Cardiac muscle cell (in vitro differentiated cells and primary cell): ENCODE measurements at regions not wholly inside any gene's neighbourhood (a gene's known extent, or its start where the extent isn't known, plus 50 kb on each side); places are given as distances from the start of the nearest gene placed in this dataset.

Source experiments
- DNase-seq, 2 donors: peaks; one replicate each; pipeline versions ENCODE4 v3.0.0 to v3.0.0-alpha.2; 2010 to 2017; ENCODE audit warnings: low read depth in 1 of 2, low spot score in 1 of 2
- H3K27ac ChIP-seq: fragments of 200-600 bp; sonication (generic); 2 replicates; pipeline ENCODE4 v1.5.1; 2016
- H3K27me3 ChIP-seq: fragments of 200-600 bp; sonication (generic); 2 replicates; pipeline ENCODE4 v1.6.0; 2016; ENCODE audit warnings: control low read depth
- H3K36me3 ChIP-seq: fragments of 200-600 bp; sonication (generic); 2 replicates; pipeline ENCODE4 v1.5.1; 2016; ENCODE audit warnings: control low read depth
- H3K4me1 ChIP-seq: fragments of 200-600 bp; sonication (generic); 2 replicates; pipeline ENCODE4 v1.8.1; 2017; ENCODE audit warnings: low read depth, mild to moderate bottlenecking, mixed run types
- H3K4me3 ChIP-seq: fragments of 200-600 bp; sonication (generic); 2 replicates; pipeline ENCODE4 v1.5.1; 2016; ENCODE audit warnings: mild to moderate bottlenecking
- H3K9me3 ChIP-seq: fragments of 200-600 bp; sonication (generic); 2 replicates; pipeline ENCODE4 v1.5.1; 2017; ENCODE audit warnings: low read depth, mild to moderate bottlenecking, control low read depth
- CTCF ChIP-seq: IDR thresholded peaks from 2 replicates; pipeline ENCODE4 v1.5.1; 2012; ENCODE audit warnings: low read depth, mild to moderate bottlenecking, low read length

- no peak for DNase-seq
- Histone ChIP-seq H3K4me1 (no peaks in the 10 kb centered on the region), H3K9me3 (no peaks in the 10 kb centered on the region), H3K36me3 (no peaks in the 10 kb centered on the region), H3K4me3 (no peak overlapping the region), H3K27ac (no peak overlapping the region), H3K27me3 (no peaks in the 10 kb centered on the region)
- TF ChIP-seq CTCF, result no peak
Observed at GRCh38 chr2:10223471-10223870, 79.2 kb upstream of the HPCAL1 start.

GRCh38 chr2:10223932-10224720, 78.6 kb upstream of the HPCAL1 start:
- Histone ChIP-seq H3K9me3 (no peaks in the 10 kb centered on the region), H3K27me3 (no peaks in the 10 kb centered on the region), H3K4me1 (no peaks in the 10 kb centered on the region), H3K36me3 (no peaks in the 10 kb centered on the region), H3K4me3 (no peak overlapping the region), H3K27ac (no peak overlapping the region)
- TF ChIP-seq CTCF, result no peak
- no peak for DNase-seq

- Histone ChIP-seq H3K27me3 (no peaks in the 10 kb centered on the region), H3K9me3 (no peaks in the 10 kb centered on the region), H3K4me1 (no peaks in the 10 kb centered on the region), H3K4me3 (no peak overlapping the region), H3K36me3 (no peaks in the 10 kb centered on the region), H3K27ac (no peak overlapping the region)
- no peak for DNase-seq
- no peak for TF ChIP-seq CTCF
Observed at GRCh38 chr2:10224734-10225133, 78.0 kb upstream of the HPCAL1 start.

- Histone ChIP-seq H3K27me3 (no peaks in the 10 kb centered on the region), H3K36me3 (no peaks in the 10 kb centered on the region), H3K4me3 (no peak overlapping the region), H3K27ac (no peak overlapping the region), H3K4me1 (no peaks in the 10 kb centered on the region), H3K9me3 (no peaks in the 10 kb centered on the region)
- DNase-seq, result no peak
- no peak for TF ChIP-seq CTCF
Observed at GRCh38 chr2:10225291-10226037, 77.2 kb upstream of the HPCAL1 start.

GRCh38 chr2:10226038-10226724, 76.5 kb upstream of the HPCAL1 start:
- Histone ChIP-seq H3K4me3 (no peak overlapping the region), H3K9me3 (no peaks in the 10 kb centered on the region), H3K4me1 (no peaks in the 10 kb centered on the region), H3K36me3 (no peaks in the 10 kb centered on the region), H3K27me3 (no peaks in the 10 kb centered on the region), H3K27ac (no peak overlapping the region)
- TF ChIP-seq CTCF, result no peak
- DNase-seq, result no peak
